HG02840 (cell line): ENCODE measurements at regions not wholly inside any gene's neighbourhood (a gene's known extent, or its start where the extent isn't known, plus 50 kb on each side); places are given as distances from the start of the nearest gene placed in this dataset.
"Not testable (repeated sequence)": the region's sequence is repeated elsewhere in the genome, so short reads cannot be mapped to it uniquely, and the experiment has no call there.

Experiments
- ATAC-seq: cut with Tn5 transposase; IDR thresholded peaks from one replicate; pipeline ENCODE4 v1.9.1; 2021; ENCODE audit warnings: mild to moderate bottlenecking, moderate library complexity, moderate number of reproducible peaks; ENCODE audit not compliant: unreplicated experiment, low FRiP score

- no peak for ATAC-seq
Observed at GRCh38 chr10:61023053-61023452, 79.1 kb upstream of the RHOBTB1 start.

- no peak for ATAC-seq
Observed at GRCh38 chr10:61021926-61022325, 77.9 kb upstream of the RHOBTB1 start.

DNA sequence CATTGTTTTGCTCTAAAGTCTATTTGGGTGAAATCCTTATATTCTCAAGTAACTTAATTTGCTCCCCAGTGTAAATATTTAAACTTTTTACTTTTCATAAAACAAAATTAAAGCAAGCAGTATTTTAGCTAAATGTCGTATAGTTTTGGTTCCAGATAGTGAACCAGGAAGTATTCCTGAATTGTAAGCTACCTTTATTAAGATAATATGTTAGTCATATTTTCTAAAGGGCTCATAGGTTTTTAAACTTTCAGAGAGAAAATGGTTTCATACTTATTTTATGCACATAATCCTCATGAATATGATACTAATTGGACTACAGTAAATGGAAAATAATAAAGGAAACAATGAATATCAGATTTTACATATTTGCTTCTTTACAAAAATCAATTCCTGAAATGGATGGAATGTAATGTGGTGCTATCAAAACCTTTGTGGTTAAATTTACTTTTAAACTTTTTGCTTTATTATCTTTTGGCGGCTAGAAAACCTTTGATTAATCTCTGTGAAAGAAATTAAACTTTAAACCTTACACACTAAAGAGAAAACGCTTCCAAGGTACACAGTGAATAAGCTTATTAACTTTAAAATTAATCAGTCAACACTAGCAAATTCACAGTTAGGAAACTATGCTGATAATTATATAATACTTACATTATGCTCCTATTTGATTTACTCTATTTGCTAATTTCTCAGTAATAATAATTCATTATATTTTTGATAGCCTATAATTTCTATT is 76.6 kb upstream of the RHOBTB1 start:
- ATAC-seq, result no peak

DNA sequence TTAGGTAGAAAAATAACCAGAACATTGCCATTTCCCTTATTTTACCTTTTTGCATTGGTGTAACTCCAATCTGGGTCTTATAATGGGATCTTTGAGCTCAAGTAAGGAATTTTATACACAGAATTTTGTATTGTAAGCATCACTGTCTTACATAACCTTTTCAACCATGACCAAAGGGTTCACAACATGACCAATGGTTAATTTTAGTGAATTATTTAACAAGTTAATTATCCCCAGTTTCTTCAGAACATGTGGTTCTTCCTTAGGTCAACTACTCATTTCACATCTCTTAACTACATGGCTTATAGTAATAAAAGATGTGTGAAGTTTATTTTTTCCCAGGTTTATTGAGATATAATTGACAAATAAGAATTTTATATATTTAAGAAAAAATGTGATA is 74.2 kb upstream of the RHOBTB1 start:
- no peak for ATAC-seq

DNA sequence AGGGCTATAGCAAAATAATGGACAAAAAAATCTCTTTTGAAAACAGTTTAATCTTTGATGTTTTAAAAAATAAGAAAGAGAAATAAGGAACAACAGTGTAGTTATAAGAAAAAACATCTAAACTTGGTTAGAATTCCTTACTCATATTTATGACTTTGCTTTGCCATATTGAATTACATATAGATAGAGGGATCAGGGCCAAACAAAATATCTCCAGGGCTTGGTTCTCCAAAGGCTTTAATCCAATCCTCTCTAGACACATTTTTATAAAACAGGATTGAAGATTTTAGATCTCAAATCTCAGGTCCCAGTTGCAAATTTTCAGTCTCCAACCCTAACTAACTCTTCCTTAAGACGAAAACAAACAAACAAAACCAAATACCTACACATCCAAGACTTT is 72.6 kb upstream of the RHOBTB1 start:
- no peak for ATAC-seq

- ATAC-seq, result no peak
Observed at GRCh38 chr10:61016007-61016406, 72.0 kb upstream of the RHOBTB1 start.

DNA sequence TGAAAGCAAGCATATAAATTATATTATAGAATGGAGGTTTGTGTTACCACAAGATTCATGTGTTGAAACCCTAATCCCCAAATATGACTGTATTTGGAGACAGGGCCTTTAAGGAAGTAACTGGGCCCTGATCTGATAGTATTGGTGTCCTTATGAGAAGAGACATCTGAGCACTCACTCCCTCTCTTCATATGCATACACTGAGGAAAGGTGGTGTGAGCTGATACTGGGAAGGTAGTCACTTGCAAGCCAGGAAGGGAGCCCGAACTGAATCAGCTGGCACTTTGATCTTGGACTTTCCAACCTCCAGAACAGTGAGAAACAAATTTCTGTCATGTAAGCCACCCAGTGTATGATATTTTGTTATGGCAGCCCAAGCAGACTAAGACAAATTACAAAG is 66.9 kb upstream of the RHOBTB1 start:
- no peak for ATAC-seq

GRCh38 chr10:61003069-61003468 is 59.1 kb upstream of the RHOBTB1 start:
- not testable (repeated sequence) for ATAC-seq

GRCh38 chr10:61001731-61002122 is 57.7 kb upstream of the RHOBTB1 start:
- ATAC-seq, result no peak

- ATAC-seq, result no peak
Observed at GRCh38 chr10:61000769-61001730, 57.1 kb upstream of the RHOBTB1 start.

- ATAC-seq, result no peak
Observed at GRCh38 chr10:60998932-60999331, 54.9 kb upstream of the RHOBTB1 start.

- no peak for ATAC-seq
Observed at GRCh38 chr10:60994128-60994527, 50.1 kb upstream of the RHOBTB1 start.
